ENCODE measurements at regions not wholly inside any gene's neighbourhood (a gene's known extent, or its start where the extent isn't known, plus 50 kb on each side); places are given as distances from the start of the nearest gene placed in this dataset.
"Not testable (repeated sequence)": the region's sequence is repeated elsewhere in the genome, so short reads cannot be mapped to it uniquely, and the experiment has no call there.

- DNase-seq = no peak
Measured at GRCh38 chr2:234181121-234181520, 130.6 kb downstream of the SPP2 start.

DNA sequence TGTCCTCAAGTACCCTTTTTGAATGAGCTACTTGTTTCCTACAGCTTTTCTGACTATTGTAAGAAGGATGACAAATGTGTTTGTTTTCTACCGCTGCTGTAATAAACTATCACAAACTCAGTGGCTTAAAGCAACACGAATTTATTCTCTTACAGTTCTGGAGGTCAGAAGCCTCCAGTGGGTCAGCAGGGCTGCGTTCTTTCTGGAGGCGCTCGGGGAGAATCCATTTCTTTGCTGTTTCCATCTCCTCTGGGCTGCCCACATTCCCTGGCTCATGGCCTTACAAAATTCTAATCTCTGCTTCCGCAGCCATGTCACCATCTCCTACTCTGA, 128.5 kb downstream of the SPP2 start:
- no peak for DNase-seq

DNA sequence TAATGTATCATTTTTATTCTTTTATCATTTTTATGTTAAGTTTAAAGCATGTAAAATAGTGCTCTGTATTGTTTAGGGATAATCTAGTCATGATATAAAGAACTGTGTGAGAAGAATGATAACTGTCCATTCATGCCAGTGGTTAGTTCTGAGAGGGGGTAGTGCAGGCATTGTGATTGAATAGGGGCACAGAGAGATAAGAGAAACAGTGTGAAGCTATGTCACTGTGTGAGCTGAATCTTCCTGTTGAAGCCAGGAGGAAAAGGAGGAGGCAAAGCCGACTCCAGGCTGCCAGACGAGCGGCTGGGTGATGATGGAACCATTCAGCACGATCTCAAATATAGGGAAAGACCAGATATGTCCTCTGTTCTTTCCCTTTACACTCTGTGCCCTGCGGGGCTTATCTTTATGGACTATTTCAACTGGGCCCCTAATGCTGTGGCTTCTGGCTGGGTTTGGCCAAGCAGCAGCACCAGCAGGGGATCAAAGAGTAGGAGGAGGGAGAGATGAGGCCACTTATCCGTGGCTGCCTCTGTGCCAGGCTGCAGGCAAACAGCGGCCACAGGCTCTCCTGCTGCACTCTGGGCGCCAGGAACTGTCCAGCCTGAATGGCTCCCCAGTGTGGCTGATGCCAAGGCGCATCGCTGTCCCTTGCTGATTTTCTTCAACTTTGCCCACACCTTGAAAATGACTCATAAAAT, 128.0 kb downstream of the SPP2 start:
- DNase-seq = no peak

DNA sequence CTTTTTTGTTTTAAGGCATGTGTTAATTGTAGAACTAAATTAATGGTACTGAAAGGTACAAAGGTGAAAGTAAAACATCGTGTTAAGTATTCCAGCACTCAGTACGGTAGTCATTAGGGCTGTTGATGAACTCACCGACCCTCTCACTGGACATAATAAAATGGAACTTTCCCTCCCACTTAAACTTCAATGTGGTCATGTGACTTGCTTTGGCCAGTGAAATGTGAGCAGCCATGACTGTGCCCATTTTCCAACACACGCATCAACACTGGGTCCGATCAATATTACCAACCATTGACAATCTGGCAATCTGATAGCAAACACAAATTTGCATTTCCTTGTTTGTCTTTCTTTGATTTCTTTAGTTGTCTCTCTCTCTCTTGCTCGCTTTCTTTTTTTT, 125.1 kb downstream of the SPP2 start:
- no peak for DNase-seq

DNA sequence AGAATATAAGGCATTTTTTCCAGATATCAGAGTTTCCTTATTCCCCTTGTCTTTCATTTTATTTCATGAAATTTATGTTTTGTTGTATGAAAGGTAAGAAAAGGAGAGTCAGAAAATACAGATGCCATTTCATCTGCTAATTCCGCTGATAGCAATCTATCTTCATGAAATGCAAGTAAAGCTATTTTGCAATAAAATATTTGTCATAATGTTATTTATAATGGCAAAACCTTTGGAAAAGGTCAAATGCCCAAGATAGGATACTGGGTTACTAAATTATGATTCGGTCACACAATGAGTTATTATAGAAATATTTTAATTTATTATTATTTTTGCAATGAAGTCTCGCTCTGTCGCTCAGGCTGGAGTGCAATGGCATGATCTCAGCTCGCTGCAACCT, 124.2 kb downstream of the SPP2 start:
- no peak for DNase-seq

GRCh38 chr2:234172532-234172931, 122.0 kb downstream of the SPP2 start:
- DNase-seq = no peak

DNA sequence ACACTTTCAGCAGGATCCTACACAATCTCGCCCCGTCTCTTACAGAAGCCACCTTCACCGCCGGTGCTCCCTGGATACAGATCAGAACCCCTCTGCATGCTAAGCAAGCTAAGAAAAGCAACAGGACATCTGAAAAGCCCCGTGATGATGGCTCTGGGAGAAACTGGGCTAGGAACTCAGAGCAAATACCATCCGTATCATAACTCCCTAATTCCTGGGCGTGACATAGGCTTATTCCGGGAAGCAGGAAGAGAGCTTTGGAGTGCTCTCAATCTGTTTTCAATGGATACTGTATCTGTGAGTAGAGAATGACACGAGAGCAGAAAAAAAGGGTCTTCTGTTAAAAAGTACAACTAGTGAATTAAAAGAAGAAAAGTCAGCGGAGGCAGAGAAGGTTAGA, 121.6 kb downstream of the SPP2 start:
- DNase-seq = no peak

- no peak for DNase-seq
Measured at GRCh38 chr2:234171666-234172065, 121.2 kb downstream of the SPP2 start.

- DNase-seq = no peak
Measured at GRCh38 chr2:234169674-234170073, 119.2 kb downstream of the SPP2 start.

DNA sequence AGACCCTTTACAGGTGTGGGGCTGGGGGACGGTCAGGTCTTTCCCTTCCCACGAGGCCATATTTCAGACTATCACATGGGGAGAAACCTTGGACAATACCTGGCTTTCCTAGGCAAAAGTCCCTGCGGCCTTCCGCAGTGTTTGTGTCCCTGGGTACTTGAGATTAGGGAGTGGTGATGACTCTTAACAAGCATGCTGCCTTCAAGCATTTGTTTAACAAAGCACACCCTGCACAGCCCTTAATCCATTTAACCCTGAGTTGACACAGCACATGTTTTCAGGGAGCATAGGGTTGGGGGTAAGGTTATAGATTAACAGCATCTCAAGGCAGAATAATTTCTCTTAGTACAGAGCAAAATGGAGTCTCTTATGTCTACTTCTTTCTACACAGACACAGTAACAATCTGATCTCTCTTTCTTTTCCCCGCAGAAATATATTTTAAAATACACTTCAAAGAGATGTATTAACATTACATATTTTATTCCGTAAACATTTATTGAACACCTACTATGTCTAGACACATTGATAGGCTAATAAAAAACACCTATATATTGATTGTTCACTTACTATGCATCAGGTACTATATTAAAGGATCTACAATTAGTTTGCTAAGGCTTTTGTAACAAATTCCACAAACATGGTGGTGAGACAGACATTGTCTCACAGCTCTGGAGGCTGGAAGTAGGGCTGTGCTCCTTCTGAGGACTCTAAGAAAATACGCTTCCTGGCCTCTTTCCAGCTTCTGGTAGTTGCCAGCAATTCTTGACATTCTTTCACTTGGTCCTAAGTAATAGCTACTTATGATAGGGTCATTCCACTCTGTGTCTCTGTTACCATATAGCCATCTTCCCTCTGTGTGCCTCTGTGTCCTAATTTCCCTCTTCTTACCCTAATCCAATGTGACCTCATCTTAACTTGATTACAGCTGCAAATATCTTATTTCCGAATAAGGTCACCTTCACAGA, 118.4 kb downstream of the SPP2 start:
- not testable (repeated sequence) for DNase-seq

GRCh38 chr2:234166531-234166930, 116.0 kb downstream of the SPP2 start:
- DNase-seq = no peak

GRCh38 chr2:234165421-234165820, 114.9 kb downstream of the SPP2 start:
- no peak for DNase-seq

- DNase-seq = peak; percentile 27 to 29
Measured at GRCh38 chr2:234164493-234165413, 114.3 kb downstream of the SPP2 start.

- no peak for DNase-seq
Measured at GRCh38 chr2:234163510-234164045, 113.1 kb downstream of the SPP2 start.

- no peak for DNase-seq
Measured at GRCh38 chr2:234162861-234163260, 112.4 kb downstream of the SPP2 start.

DNA sequence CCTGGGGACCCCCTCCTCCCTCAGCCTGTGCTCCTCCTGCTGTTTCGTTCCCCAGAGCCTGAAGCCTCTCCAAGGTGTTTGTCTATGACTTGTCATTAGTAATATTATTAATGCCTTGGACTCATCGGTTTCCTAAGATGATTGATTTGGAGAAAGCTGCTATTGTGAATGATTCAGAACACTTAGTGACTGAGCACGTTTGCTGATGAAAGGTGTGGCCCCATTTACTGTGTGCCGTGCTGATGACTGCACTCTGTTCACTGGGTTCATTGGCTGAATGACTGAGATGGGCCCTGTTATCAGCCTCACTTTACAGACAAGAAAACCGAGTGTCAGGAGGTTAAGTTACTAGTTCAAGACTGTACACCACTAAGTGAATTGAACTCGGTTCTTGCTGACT, 111.4 kb downstream of the SPP2 start:
- DNase-seq = no peak

DNA sequence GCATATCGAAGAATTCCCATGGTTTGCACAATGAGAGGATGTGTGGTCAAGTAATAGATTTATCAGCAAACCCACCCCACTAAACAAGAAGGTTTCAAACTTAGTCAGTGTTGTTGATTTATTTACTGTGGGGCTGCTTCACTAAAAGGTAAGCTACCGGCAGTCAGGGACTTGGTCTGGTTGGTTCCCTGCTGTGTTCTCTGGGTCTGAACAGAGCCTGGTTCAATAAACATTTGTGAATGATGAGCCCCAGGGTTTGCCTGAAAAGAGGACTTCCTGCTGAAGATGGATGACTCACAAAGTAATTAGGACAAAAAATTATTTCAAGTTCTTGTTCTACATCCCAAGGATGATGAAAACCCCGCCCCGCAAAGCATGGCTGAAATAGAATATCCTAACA, 108.3 kb downstream of the SPP2 start:
- DNase-seq = no peak

DNA sequence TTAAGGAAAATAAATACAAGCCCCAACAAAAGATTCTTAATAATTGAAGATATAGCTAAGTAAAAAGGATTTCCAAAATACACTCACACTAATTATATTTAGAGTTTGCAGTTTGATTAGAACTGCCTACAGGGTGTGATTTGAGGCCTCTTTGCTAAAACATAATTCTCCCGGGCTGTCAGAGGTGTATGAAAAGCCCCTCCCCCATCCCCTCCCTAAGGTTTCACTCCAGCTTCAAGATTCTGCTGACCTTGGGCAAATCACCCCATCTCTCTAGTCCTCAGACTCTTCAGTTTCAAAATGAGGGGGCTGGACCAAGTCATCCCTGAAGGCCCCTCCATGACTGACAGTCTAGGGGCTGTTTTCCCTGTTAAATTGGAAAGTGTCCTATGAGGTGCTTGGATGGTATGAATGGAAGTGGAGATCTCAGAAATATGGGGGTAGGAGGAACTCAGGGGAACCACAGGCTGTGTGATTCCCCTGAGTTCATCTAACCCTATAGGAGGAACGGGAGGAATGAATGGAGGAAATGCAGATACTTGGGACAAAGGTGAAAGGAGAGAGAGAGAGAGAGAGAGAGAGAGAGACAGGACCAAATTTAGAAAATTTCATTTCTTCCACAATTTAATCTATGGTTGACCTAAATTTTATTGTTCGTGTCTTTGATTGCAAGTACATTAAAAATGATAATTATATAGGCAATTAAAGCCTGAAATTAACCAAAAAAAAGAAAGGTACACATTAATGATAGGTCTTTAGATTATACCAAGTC, 107.5 kb downstream of the SPP2 start:
- DNase-seq = no peak

DNA sequence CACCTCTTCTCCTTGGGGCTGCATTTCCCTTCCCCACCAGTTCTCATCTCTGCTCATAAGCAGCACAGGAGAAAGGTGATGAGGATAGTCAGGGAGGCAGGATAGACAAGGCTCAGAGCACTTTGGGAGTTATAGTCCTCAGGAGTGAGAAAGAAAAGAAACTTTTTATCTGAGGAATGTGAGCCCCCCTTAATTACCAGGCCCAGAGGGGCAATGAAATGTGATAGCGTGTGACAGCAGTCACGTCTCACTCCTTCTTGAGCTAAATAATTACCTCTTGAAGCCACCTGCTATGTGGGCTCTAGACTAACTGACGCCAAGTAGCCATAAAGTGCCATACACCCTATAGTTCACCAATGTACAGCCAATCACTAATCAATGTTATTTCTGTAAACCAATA, 105.8 kb downstream of the SPP2 start:
- DNase-seq = no peak

DNA sequence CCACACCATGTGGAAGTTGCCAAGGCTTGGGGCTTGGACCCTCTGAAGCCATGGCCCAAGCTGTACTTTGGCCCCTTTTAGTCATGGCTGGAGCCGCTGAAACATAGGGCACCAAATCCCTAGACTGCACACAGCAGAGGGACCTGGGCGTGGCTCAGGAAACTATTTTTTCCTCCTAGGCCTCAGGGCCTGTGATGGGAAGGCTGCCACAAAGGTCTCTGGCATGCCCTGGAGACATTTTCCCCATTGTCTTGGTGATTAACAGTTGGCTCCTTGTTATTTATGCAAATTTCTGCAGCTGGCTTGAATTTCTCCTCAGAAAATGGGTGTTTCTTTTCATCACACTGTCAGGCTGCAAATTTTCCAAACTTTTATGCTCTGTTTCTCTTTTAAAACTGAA, 102.3 kb downstream of the SPP2 start:
- DNase-seq = not testable (repeated sequence)

GRCh38 chr2:234147335-234147861, 96.9 kb downstream of the SPP2 start:
- DNase-seq = no peak
